K562 (cell line): ENCODE measurements at regions not wholly inside any gene's neighbourhood (a gene's known extent, or its start where the extent isn't known, plus 50 kb on each side); places are given as distances from the start of the nearest gene placed in this dataset.

Source experiments
- ARID2 ChIP-seq: fragments of 450-650 bp; IDR thresholded peaks from 2 replicates; pipeline ENCODE4 v1.6.1; 2017; ENCODE audit warnings: antibody characterized with exemption, mild to moderate bottlenecking
- ARID4B ChIP-seq: sonication (generic); formaldehyde crosslinking; IDR thresholded peaks from 2 replicates; pipeline ENCODE4 v1.8.0; 2022; ENCODE audit warnings: mild to moderate bottlenecking, missing genetic modification reagents
- EGR1 ChIP-seq: fragments of 450-650 bp; conservative IDR thresholded peaks from 2 replicates; pipeline ENCODE4 v1.6.1; 2017; ENCODE audit warnings: mild to moderate bottlenecking
- MLLT1 ChIP-seq, 2 experiments: fragments of 450-650 bp; IDR thresholded peaks; 2 replicates each; pipeline ENCODE4 v1.6.1; 2016
- POLR2A ChIP-seq: fragments of 450-650 bp; conservative IDR thresholded peaks from 2 replicates; pipeline ENCODE4 v1.6.1; 2016
- SAFB ChIP-seq: fragments of 200-400 bp; formaldehyde crosslinking; IDR thresholded peaks from 2 replicates; pipeline ENCODE4 v1.6.1; 2017; ENCODE audit warnings: low read depth, low read length, borderline replicate concordance
- SLC30A9 ChIP-seq: fragments of 250-450 bp; sonication (Bioruptor Pico); IDR thresholded peaks from 2 replicates; pipeline ENCODE4 v1.8.0; 2022; ENCODE audit warnings: mild to moderate bottlenecking, moderate library complexity
- ZFPM2 ChIP-seq: fragments of 250-450 bp; sonication (Bioruptor Pico); IDR thresholded peaks from 2 replicates; pipeline ENCODE4 v1.5.1; 2022; ENCODE audit warnings: mild to moderate bottlenecking

GRCh38 chr4:57658673-57659072, 548.5 kb upstream of the IGFBP7 start (continued):
- TF ChIP-seq ARID4B (CRISPR knock-in tag), result no peak
- no peak for TF ChIP-seq SLC30A9
- no peak for TF ChIP-seq SAFB
- no peak for TF ChIP-seq ZFPM2 (CRISPR knock-in tag)
- TF ChIP-seq POLR2A, result no peak
- no peak for TF ChIP-seq ARID2
- TF ChIP-seq EGR1, result no peak
- no peak for TF ChIP-seq MLLT1 (IDR thresholded peaks at IDR 0.05)
- TF ChIP-seq, all 486 proteins: peak for 0
